Ovary (tissue), 7 donors: ENCODE measurements at regions not wholly inside any gene's neighbourhood (a gene's known extent, or its start where the extent isn't known, plus 50 kb on each side); places are given as distances from the start of the nearest gene placed in this dataset.
"Not testable (repeated sequence)": the region's sequence is repeated elsewhere in the genome, so short reads cannot be mapped to it uniquely, and the experiment has no call there.

Experiments used
- DNase-seq, 5 donors: peaks; one replicate each; pipeline ENCODE4 v3.0.0-alpha.2; 2019 to 2020
- H3K27ac ChIP-seq, 2 donors: fragments of 200-600 bp; one replicate each; pipeline versions ENCODE4 v1.5.1 to v1.8.0; 2019 to 2022
- H3K27me3 ChIP-seq: fragments of 200-600 bp; one replicate; pipeline ENCODE4 v1.8.0; 2022
- H3K36me3 ChIP-seq: fragments of 200-600 bp; sonication (generic); one replicate; pipeline ENCODE4 v1.5.1; 2019
- H3K4me1 ChIP-seq: one replicate; pipeline ENCODE4 v1.8.1; 2013; ENCODE audit warnings: mild to moderate bottlenecking, moderate library complexity; ENCODE audit not compliant: insufficient read depth
- H3K4me3 ChIP-seq: fragments of 200-600 bp; sonication (generic); one replicate; pipeline ENCODE4 v1.5.1; 2017
- H3K9me3 ChIP-seq, 2 donors: fragments of 200-600 bp in 1 of 2; sonication (generic) in 1 of 2; one replicate each; pipeline versions ENCODE4 v1.5.1 to v1.8.1; 2013 to 2019; ENCODE audit warnings: mild to moderate bottlenecking in 1 of 2, moderate library complexity in 1 of 2
- WGBS, 3 donors: extraction: QIAGEN DNeasy Blood & Tissue Kit in 1 of 3; methylation state at CpG; one replicate each; pipeline versions ENCODE4 v1.1.5 to v1.1.7; 2013 to 2017; 5-methylcytosine and 5-hydroxymethylcytosine counted together
- intact Hi-C, 4 donors: fragments of 100-400 bp; cut with DNase I; formaldehyde crosslinking; loops; one replicate each; pipeline versions ENCODE4 v1.11.0 to v1.15.1; 2022 to 2023
- donor health status: DM: no; HTN: no; CAD: no; lungs with moderate emphysema.
- donor health status: DM: no; HTN: no; CAD: no.
- donor health status: Bipolar disorder and iron deficiency.
- donor health status: DM: no; HTN: no; CAD: no.
- donor health status: DM: yes; HTN: yes; CAD: no.

GRCh38 chr7:150089139-150089538 lies 215.4 kb downstream of the ATP6V0E2 start:
- WGBS, 3 donors = 31 to 50% (median 41%) methylated on average over 1 of the region's 1 CpG
- H3K27me3 ChIP-seq, intact Hi-C loops, DNase-seq, H3K4me1 ChIP-seq, H3K9me3 ChIP-seq, H3K27ac ChIP-seq, H3K4me3 ChIP-seq, H3K36me3 ChIP-seq: not testable (repeated sequence)

- intact Hi-C loops, H3K4me1 ChIP-seq, H3K9me3 ChIP-seq, H3K36me3 ChIP-seq, DNase-seq, H3K4me3 ChIP-seq, H3K27me3 ChIP-seq, H3K27ac ChIP-seq: not testable (repeated sequence)
- 61 to 69% (median 69%) methylated on average over 3 of the region's 3 CpGs for WGBS, 3 donors
Measured at GRCh38 chr7:150090776-150091175, 217.0 kb downstream of the ATP6V0E2 start.

GRCh38 chr7:150093897-150094296 lies 220.1 kb downstream of the ATP6V0E2 start:
- H3K27ac ChIP-seq, H3K27me3 ChIP-seq, H3K4me1 ChIP-seq, H3K36me3 ChIP-seq, H3K9me3 ChIP-seq, intact Hi-C loops, H3K4me3 ChIP-seq, DNase-seq: not testable (repeated sequence)
- 25 to 34% (median 27%) methylated on average over 6 of the region's 6 CpGs for WGBS, 3 donors

GRCh38 chr7:150096213-150096994 lies 222.6 kb downstream of the ATP6V0E2 start:
- WGBS, 3 donors = 29 to 31% (median 31%) methylated on average over 6 of the region's 6 CpGs
- H3K4me3 ChIP-seq, H3K4me1 ChIP-seq, H3K36me3 ChIP-seq, H3K9me3 ChIP-seq, intact Hi-C loops, H3K27ac ChIP-seq, DNase-seq, H3K27me3 ChIP-seq: not testable (repeated sequence)

- H3K27me3 ChIP-seq, intact Hi-C loops, DNase-seq, H3K36me3 ChIP-seq, H3K27ac ChIP-seq, H3K4me1 ChIP-seq, H3K9me3 ChIP-seq, H3K4me3 ChIP-seq: not testable (repeated sequence)
- WGBS, 3 donors = 72 to 78% (median 76%) methylated on average over 7 of the region's 7 CpGs
Measured at GRCh38 chr7:150098592-150098991, 224.6 kb upstream of the LRRC61 start.

- H3K9me3 ChIP-seq, H3K27me3 ChIP-seq, H3K4me3 ChIP-seq, H3K27ac ChIP-seq, DNase-seq, H3K36me3 ChIP-seq, intact Hi-C loops, H3K4me1 ChIP-seq: not testable (repeated sequence)
- WGBS, 3 donors = 72 to 89% (median 75%) methylated on average over 7 of the region's 7 CpGs
Measured at GRCh38 chr7:150101282-150101681, 221.9 kb upstream of the LRRC61 start.

- H3K9me3 ChIP-seq, H3K27me3 ChIP-seq, intact Hi-C loops, H3K4me3 ChIP-seq, H3K36me3 ChIP-seq, H3K4me1 ChIP-seq, H3K27ac ChIP-seq, DNase-seq: not testable (repeated sequence)
- WGBS, 3 donors = 78 to 91% (median 83%) methylated on average over 1 of the region's 1 CpG
Measured at GRCh38 chr7:150107283-150107682, 215.9 kb upstream of the LRRC61 start.

- H3K36me3 ChIP-seq, H3K4me1 ChIP-seq, H3K9me3 ChIP-seq, H3K4me3 ChIP-seq, H3K27me3 ChIP-seq, DNase-seq, intact Hi-C loops, H3K27ac ChIP-seq: not testable (repeated sequence)
- 46 to 100% (median 50%) methylated on average over 1 to 4 of the region's 5 CpGs for WGBS, 3 donors
Measured at GRCh38 chr7:150110375-150110820, 212.8 kb upstream of the LRRC61 start.

GRCh38 chr7:150110882-150111281 lies 212.3 kb upstream of the LRRC61 start:
- 37 to 66% (median 57%) methylated on average over 8 of the region's 8 CpGs for WGBS, 3 donors
- not testable (repeated sequence) for DNase-seq

GRCh38 chr7:150111373-150112139 lies 211.6 kb upstream of the LRRC61 start:
- WGBS, 3 donors = 41 to 50% (median 44%) methylated on average over 21 to 33 of the region's 33 CpGs

More at GRCh38 chr7:150110882-150111281, 212.3 kb upstream of the LRRC61 start:
- H3K9me3 ChIP-seq, H3K4me3 ChIP-seq, H3K27ac ChIP-seq, intact Hi-C loops, H3K27me3 ChIP-seq, H3K36me3 ChIP-seq, H3K4me1 ChIP-seq: not testable (repeated sequence)

GRCh38 chr7:150113301-150113700 lies 209.9 kb upstream of the LRRC61 start:
- H3K9me3 ChIP-seq, H3K4me3 ChIP-seq, H3K27me3 ChIP-seq, intact Hi-C loops, H3K27ac ChIP-seq, H3K4me1 ChIP-seq, DNase-seq, H3K36me3 ChIP-seq: not testable (repeated sequence)
- 31 to 38% (median 33%) methylated on average over 2 of the region's 2 CpGs for WGBS, 3 donors

More at GRCh38 chr7:150111373-150112139, 211.6 kb upstream of the LRRC61 start:
- H3K27me3 ChIP-seq, H3K4me1 ChIP-seq, intact Hi-C loops, H3K9me3 ChIP-seq, H3K4me3 ChIP-seq, DNase-seq, H3K36me3 ChIP-seq, H3K27ac ChIP-seq: not testable (repeated sequence)

GRCh38 chr7:150114591-150114990 lies 208.6 kb upstream of the LRRC61 start:
- intact Hi-C loops, DNase-seq, H3K4me1 ChIP-seq, H3K9me3 ChIP-seq, H3K27me3 ChIP-seq, H3K36me3 ChIP-seq, H3K27ac ChIP-seq, H3K4me3 ChIP-seq: not testable (repeated sequence)
- WGBS, 3 donors = 57 to 70% (median 58%) methylated on average over 3 of the region's 3 CpGs
